H9 (cell line): ENCODE measurements at regions not wholly inside any gene's neighbourhood (a gene's known extent, or its start where the extent isn't known, plus 50 kb on each side); places are given as distances from the start of the nearest gene placed in this dataset.

ENCODE experiments used
- DNase-seq: peaks from one replicate; pipeline ENCODE4 v3.0.0-alpha.2; 2017
- H2AFZ ChIP-seq: one replicate; pipeline ENCODE4 v1.6.1; 2013; ENCODE audit warnings: mild to moderate bottlenecking, low read length, control low read depth, moderate library complexity
- H2AK5ac ChIP-seq: 2 replicates; pipeline ENCODE4 v1.6.1; 2013; ENCODE audit warnings: low read length, control low read depth, mixed read lengths; ENCODE audit not compliant: insufficient read length
- H2BK120ac ChIP-seq: one replicate; pipeline ENCODE4 v1.6.1; 2013; ENCODE audit warnings: low read depth, mild to moderate bottlenecking, low read length, control low read depth, inconsistent platforms; ENCODE audit not compliant: poor library complexity, severe bottlenecking
- H2BK12ac ChIP-seq: 2 replicates; pipeline ENCODE4 v1.6.1; 2013; ENCODE audit warnings: low read length, control low read depth, mixed read lengths, low read depth; ENCODE audit not compliant: insufficient read length
- H2BK15ac ChIP-seq: 2 replicates; pipeline ENCODE4 v1.6.1; 2013; ENCODE audit warnings: low read depth, low read length, control low read depth
- H2BK20ac ChIP-seq: one replicate; pipeline ENCODE4 v1.6.1; 2013; ENCODE audit warnings: low read depth, mild to moderate bottlenecking, low read length, control low read depth, inconsistent platforms; ENCODE audit not compliant: poor library complexity, severe bottlenecking
- H2BK5ac ChIP-seq: 2 replicates; pipeline ENCODE4 v1.6.1; 2013; ENCODE audit warnings: low read length, control low read depth, mixed read lengths; ENCODE audit not compliant: insufficient read length
- H3K14ac ChIP-seq: 2 replicates; pipeline ENCODE4 v1.6.1; 2013; ENCODE audit warnings: low read length, control low read depth; ENCODE audit not compliant: insufficient read depth
- H3K18ac ChIP-seq: 2 replicates; pipeline ENCODE4 v1.6.1; 2013; ENCODE audit warnings: low read depth, mild to moderate bottlenecking, mixed read lengths, low read length, control low read depth; ENCODE audit not compliant: insufficient read length
- H3K23ac ChIP-seq: 2 replicates; pipeline ENCODE4 v1.6.1; 2013; ENCODE audit warnings: low read length, control low read depth, mixed read lengths, low read depth; ENCODE audit not compliant: insufficient read length
- H3K23me2 ChIP-seq: 2 replicates; pipeline ENCODE4 v1.6.1; 2013; ENCODE audit warnings: low read depth, mild to moderate bottlenecking, mixed read lengths, low read length, control low read depth; ENCODE audit not compliant: insufficient read length, poor library complexity, severe bottlenecking
- H3K27ac ChIP-seq: 2 replicates; pipeline ENCODE4 v1.5.1; 2013; ENCODE audit warnings: low read length, control low read depth, mixed read lengths, low read depth; ENCODE audit not compliant: insufficient read length
- H3K27me3 ChIP-seq: 2 replicates; pipeline ENCODE4 v1.6.1; 2013; ENCODE audit warnings: low read length, control low read depth, inconsistent platforms; ENCODE audit not compliant: insufficient read depth
- H3K4ac ChIP-seq: 2 replicates; pipeline ENCODE4 v1.6.1; 2013; ENCODE audit warnings: low read depth, mild to moderate bottlenecking, control low read depth, inconsistent platforms, low read length, moderate library complexity
- H3K4me1 ChIP-seq: 2 replicates; pipeline ENCODE4 v1.6.1; 2013; ENCODE audit warnings: low read length, control low read depth, inconsistent platforms; ENCODE audit not compliant: insufficient read depth
- H3K4me2 ChIP-seq: 2 replicates; pipeline ENCODE4 v1.6.1; 2013; ENCODE audit warnings: low read length, control low read depth, mixed read lengths; ENCODE audit not compliant: insufficient read length, insufficient read depth
- H3K56ac ChIP-seq: 2 replicates; pipeline ENCODE4 v1.6.1; 2013; ENCODE audit warnings: low read depth, mild to moderate bottlenecking, mixed read lengths, low read length, control low read depth; ENCODE audit not compliant: insufficient read length
- H3K79me1 ChIP-seq: 2 replicates; pipeline ENCODE4 v1.6.1; 2013; ENCODE audit warnings: low read depth, mild to moderate bottlenecking, moderate library complexity, low read length, control low read depth, inconsistent platforms; ENCODE audit not compliant: insufficient read depth, poor library complexity, severe bottlenecking
- H3K79me2 ChIP-seq: 2 replicates; pipeline ENCODE4 v1.6.1; 2013; ENCODE audit warnings: low read length, control low read depth, inconsistent platforms; ENCODE audit not compliant: insufficient read depth
- H3K9ac ChIP-seq: 2 replicates; pipeline ENCODE4 v1.6.1; 2013; ENCODE audit warnings: low read length, control low read depth, mixed read lengths; ENCODE audit not compliant: insufficient read length; ENCODE audit errors: extremely low read depth
- H3K9me3 ChIP-seq: one replicate; pipeline ENCODE4 v1.6.1; 2013; ENCODE audit warnings: low read depth, low read length, inconsistent platforms; ENCODE audit not compliant: control insufficient read depth
- H3T11ph ChIP-seq: one replicate; pipeline ENCODE4 v1.6.1; 2013; ENCODE audit warnings: mild to moderate bottlenecking, low read length, control low read depth, inconsistent platforms
- H4K20me1 ChIP-seq: one replicate; pipeline ENCODE4 v1.6.1; 2013; ENCODE audit not compliant: control insufficient read depth, insufficient read length, insufficient read depth
- H4K5ac ChIP-seq: 2 replicates; pipeline ENCODE4 v1.6.1; 2013; ENCODE audit warnings: low read depth, mild to moderate bottlenecking, mixed read lengths, low read length, control low read depth; ENCODE audit not compliant: insufficient read length
- H4K8ac ChIP-seq: replicated peaks from 2 replicates; pipeline ENCODE4 v1.6.1; 2013; ENCODE audit warnings: low read length, control low read depth, mixed read lengths, low read depth; ENCODE audit not compliant: insufficient read length
- H4K91ac ChIP-seq: 2 replicates; pipeline ENCODE4 v1.6.1; 2013; ENCODE audit warnings: low read depth, mild to moderate bottlenecking, moderate library complexity, mixed read lengths, low read length, control low read depth; ENCODE audit not compliant: insufficient read length
- H3K27ac Mint-ChIP-seq, 3 experiments: 2 replicates in 2 of 3; 3 replicates in 1 of 3; pipeline ENCODE4 v1.8.0; 2020 to 2021; ENCODE audit warnings: mixed read lengths in 3 of 3, mild to moderate bottlenecking in 1 of 3, moderate library complexity in 1 of 3
- H3K27me3 Mint-ChIP-seq: 2 replicates; pipeline ENCODE4 v1.8.0; 2021; ENCODE audit warnings: low read depth, mild to moderate bottlenecking, moderate library complexity, mixed read lengths
- H3K36me3 Mint-ChIP-seq, 3 experiments: 2 replicates in 2 of 3; 3 replicates in 1 of 3; pipeline ENCODE4 v1.8.0; 2020 to 2021; ENCODE audit warnings: low read depth in 3 of 3, mixed read lengths in 3 of 3; ENCODE audit not compliant: insufficient read depth in 1 of 3
- H3K4me1 Mint-ChIP-seq, 2 experiments: 2 replicates each; pipeline ENCODE4 v1.8.0; 2020; ENCODE audit warnings: mixed read lengths in 2 of 2
- H3K4me3 Mint-ChIP-seq, 2 experiments: 2 replicates in 1 of 2; 3 replicates in 1 of 2; pipeline ENCODE4 v1.8.0; 2020 to 2021; ENCODE audit warnings: mild to moderate bottlenecking in 2 of 2, mixed read lengths in 2 of 2, moderate library complexity in 1 of 2
- H3K9me3 Mint-ChIP-seq, 2 experiments: 2 replicates in 1 of 2; 3 replicates in 1 of 2; pipeline ENCODE4 v1.8.0; 2020; ENCODE audit warnings: mild to moderate bottlenecking in 2 of 2, mixed read lengths in 2 of 2, moderate library complexity in 1 of 2
- WGBS: extraction: QIAGEN DNeasy Blood & Tissue Kit; methylation state at CpG from one replicate; pipeline ENCODE4 v1.1.7; 2013; ENCODE audit warnings: missing lambda C conversion rate, low lambda C conversion rate, mixed read lengths; ENCODE audit not compliant: insufficient read length; ENCODE audit errors: extremely low coverage; 5-methylcytosine and 5-hydroxymethylcytosine counted together
- TF ChIP-seq, protein P1 (sequence below): fragments of 200-600 bp; sonication (generic); conservative IDR thresholded peaks from 3 replicates; pipeline ENCODE4 v1.8.0; 2021; ENCODE audit warnings: antibody characterized with exemption, mild to moderate bottlenecking

DNA sequence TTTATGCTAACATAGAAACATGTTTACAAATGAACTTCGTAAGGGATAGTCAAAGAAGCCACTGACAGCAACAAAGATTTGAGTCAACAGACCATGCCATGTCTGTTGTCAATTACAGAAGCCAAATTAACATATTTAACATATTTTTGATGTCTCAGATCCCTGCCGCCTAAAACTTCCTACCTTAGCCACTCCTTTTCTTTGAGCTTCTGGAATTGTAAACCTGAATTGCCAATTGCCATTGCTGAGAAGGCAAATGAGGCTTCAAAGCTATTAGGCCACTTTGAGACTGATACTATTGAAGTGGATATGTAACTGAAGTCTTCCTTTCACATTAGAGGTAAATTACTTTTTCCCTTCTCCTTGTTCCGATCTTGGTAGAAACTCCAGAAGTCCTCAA is 66.0 kb upstream of the DSEL start:
- Mint-ChIP-seq H3K36me3 (no peaks in the 10 kb centered on the region; a peak in 1 of 7 replicates), H3K27me3 (no peaks in the 10 kb centered on the region; the same call in 1 of the 2 replicates), H3K4me3 (no peak overlapping the region), H3K27ac (no peak overlapping the region), H3K4me1 (peaks cover 23 to 34% of the 10 kb centered on the region in 2 experiments), H3K9me3 (no peaks in the 10 kb centered on the region; a peak in 1 of 5 replicates)
- Histone ChIP-seq H3K79me1 (no peaks in the 10 kb centered on the region), H2BK5ac (no peak overlapping the region), H3T11ph (no peak overlapping the region), H4K8ac (no peak overlapping the region), H4K20me1 (no peaks in the 10 kb centered on the region), H3K23me2 (no peaks in the 10 kb centered on the region), H3K27ac (no peak overlapping the region), H3K9me3 (no peaks in the 10 kb centered on the region), H2BK120ac (no peak overlapping the region), H3K4me1 (peaks cover 5% of the 10 kb centered on the region; the same call in 1 of the 2 replicates), H2BK15ac (no peak overlapping the region), H3K14ac (no peak overlapping the region), H3K56ac (no peak overlapping the region), H4K91ac (no peak overlapping the region), H3K27me3 (no peaks in the 10 kb centered on the region), H2AK5ac (no peak overlapping the region), H2BK20ac (no peak overlapping the region), H2BK12ac (no peak overlapping the region), H3K79me2 (no peaks in the 10 kb centered on the region), H2AFZ (no peak overlapping the region), H4K5ac (no peak overlapping the region), H3K9ac (no peak overlapping the region), H3K4ac (no peak overlapping the region), H3K23ac (no peak overlapping the region), H3K4me2 (no peak overlapping the region), H3K18ac (no peak overlapping the region)
- no peak for DNase-seq
- WGBS, result no CpG with 5 or more reads among the region's 3 CpGs
- TF ChIP-seq, protein P1, sequence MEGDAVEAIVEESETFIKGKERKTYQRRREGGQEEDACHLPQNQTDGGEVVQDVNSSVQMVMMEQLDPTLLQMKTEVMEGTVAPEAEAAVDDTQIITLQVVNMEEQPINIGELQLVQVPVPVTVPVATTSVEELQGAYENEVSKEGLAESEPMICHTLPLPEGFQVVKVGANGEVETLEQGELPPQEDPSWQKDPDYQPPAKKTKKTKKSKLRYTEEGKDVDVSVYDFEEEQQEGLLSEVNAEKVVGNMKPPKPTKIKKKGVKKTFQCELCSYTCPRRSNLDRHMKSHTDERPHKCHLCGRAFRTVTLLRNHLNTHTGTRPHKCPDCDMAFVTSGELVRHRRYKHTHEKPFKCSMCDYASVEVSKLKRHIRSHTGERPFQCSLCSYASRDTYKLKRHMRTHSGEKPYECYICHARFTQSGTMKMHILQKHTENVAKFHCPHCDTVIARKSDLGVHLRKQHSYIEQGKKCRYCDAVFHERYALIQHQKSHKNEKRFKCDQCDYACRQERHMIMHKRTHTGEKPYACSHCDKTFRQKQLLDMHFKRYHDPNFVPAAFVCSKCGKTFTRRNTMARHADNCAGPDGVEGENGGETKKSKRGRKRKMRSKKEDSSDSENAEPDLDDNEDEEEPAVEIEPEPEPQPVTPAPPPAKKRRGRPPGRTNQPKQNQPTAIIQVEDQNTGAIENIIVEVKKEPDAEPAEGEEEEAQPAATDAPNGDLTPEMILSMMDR, result no peak
